Islet of Langerhans (tissue), 1 donor: ENCODE measurements at regions not wholly inside any gene's neighbourhood (a gene's known extent, or its start where the extent isn't known, plus 50 kb on each side); places are given as distances from the start of the nearest gene placed in this dataset.
"Not testable (repeated sequence)": the region's sequence is repeated elsewhere in the genome, so short reads cannot be mapped to it uniquely, and the experiment has no call there.

Experiments used
- FAIRE-seq: peaks from one replicate; lab custom pipeline; 2011; peaks lifted over from hg19 to GRCh38; lab: Jason Lieb, UNC

GRCh38 chr4:62523256-62523655 lies 1323.1 kb downstream of the ADGRL3 start:
- no peak for FAIRE-seq

DNA sequence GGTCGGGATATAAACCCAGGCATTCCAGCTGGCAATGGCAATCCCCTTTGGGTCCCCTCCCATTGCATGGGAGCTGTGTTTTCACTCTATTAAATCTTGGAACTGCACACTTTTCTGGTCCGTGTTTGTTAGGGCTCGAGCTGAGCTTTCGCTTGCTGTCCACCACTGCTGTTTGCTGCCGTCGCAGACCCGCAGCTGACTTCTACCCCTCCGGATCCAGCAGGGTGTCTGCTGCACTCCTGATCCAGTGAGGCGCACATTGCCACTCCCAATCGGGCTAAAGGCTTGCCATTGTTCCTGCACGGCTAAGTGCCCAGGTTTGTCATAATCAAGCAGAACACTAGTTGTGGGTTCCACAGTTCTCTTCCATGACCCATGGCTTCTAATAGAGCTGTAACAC lies 1322.1 kb downstream of the ADGRL3 start:
- no peak for FAIRE-seq

- FAIRE-seq = no peak
These were observed 1317.6 kb downstream of the ADGRL3 start for GRCh38 chr4:62517716-62518115.

DNA sequence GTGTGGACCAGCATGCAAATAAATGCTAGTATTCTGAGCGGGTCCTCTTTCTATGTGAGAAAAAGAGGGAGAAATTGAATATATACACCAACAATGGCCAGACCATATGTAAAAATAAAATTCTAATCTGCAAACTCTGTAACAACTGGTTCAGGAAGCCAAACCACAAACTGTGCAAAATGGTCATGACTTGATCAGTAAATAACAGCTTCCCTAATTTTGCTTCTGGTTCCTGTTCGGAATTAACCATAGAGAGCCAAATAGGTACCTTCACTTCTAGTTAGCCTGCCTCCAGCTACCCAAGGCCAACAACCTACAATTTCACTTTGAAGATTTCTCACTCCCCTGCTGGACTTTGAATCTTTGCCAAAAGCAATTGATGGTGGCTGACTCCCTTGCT lies 1313.2 kb downstream of the ADGRL3 start:
- FAIRE-seq = no peak

- no peak for FAIRE-seq
These were observed 1312.1 kb downstream of the ADGRL3 start for GRCh38 chr4:62512271-62512670.

DNA sequence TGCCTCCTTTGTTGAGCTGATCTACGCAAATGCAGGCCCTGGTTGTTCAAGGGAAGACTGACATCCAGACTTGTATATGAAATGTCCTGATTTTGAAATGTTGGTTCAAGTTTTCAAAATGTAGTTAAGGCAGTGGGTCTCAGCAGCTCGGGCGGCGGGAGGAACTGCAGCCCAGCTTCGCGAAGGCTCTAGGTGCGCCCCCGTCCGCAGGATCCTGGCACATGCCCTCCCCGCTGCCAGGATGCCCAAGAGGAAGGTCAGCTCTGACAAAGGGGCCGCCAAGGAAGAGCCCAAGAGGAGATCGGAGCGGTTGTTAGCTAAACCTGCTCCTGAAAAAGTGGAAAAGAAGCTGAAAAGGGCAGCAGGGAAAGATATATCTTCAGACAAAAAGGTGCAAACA lies 1310.1 kb downstream of the ADGRL3 start:
- no peak for FAIRE-seq

GRCh38 chr4:62500296-62500695 lies 1300.2 kb downstream of the ADGRL3 start:
- no peak for FAIRE-seq

DNA sequence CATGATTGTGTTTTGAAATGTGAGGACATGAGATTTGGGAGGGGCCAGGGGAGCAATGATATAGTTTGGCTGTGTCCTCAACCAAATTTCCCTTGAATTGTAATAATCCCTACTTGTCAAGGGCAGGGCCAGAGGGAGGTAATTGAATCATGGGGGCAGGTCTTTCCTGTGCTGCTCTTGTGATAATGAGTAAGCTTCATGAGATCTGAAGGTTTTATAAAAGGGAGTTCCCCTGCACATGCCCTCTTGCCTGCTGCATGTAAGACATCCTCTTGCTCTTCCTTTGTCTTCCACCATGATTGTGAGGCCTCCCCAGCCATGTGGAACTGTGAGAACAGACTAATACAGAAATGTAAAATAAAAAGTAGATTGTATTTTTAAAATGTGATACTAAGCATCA lies 1294.9 kb downstream of the ADGRL3 start:
- no peak for FAIRE-seq

- not testable (repeated sequence) for FAIRE-seq
These were observed 1291.6 kb downstream of the ADGRL3 start for GRCh38 chr4:62491756-62492155.

GRCh38 chr4:62490635-62491034 lies 1290.5 kb downstream of the ADGRL3 start:
- no peak for FAIRE-seq

- no peak for FAIRE-seq
These were observed 1286.9 kb downstream of the ADGRL3 start for GRCh38 chr4:62487016-62487415.

- no peak for FAIRE-seq
These were observed 1284.2 kb downstream of the ADGRL3 start for GRCh38 chr4:62484357-62484756.

DNA sequence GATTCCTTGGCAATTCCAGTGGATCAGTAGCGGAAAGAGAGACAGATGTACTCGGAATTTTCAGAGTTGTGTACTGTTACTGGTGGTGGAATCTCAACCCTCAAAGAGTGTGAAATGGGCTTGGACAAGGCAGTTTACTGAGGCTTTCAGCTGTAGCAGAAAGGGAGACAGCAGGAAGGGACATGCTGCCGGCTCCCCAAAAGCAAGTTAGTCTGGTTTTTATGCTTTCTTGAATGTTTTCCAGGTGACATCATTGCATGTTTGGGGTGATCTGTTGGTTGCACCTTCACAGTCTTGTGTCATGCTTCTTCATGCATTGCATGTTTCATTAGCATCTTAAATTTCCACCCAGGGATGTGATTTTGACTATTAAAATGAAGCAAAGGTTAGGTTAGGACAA lies 1282.2 kb downstream of the ADGRL3 start:
- no peak for FAIRE-seq

DNA sequence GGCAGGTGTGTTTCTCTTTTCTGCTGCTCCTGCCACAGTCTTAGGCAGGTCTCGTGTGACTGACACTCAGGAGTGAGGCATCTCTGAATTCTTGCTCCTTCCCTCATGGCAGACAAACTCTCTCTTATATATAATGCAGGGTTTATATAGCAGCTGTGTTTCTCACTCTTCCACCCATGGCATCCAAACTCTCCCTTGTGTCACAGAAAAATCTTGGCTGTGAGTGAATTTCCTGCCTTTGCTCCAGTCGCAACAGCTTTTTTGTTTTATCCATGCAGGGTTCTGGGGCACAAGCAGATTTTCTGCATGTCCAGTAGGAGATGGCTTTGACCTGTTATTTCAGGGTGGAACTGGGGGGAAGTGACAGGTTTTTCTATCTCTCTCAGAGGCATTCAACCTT lies 1275.5 kb downstream of the ADGRL3 start:
- no peak for FAIRE-seq

DNA sequence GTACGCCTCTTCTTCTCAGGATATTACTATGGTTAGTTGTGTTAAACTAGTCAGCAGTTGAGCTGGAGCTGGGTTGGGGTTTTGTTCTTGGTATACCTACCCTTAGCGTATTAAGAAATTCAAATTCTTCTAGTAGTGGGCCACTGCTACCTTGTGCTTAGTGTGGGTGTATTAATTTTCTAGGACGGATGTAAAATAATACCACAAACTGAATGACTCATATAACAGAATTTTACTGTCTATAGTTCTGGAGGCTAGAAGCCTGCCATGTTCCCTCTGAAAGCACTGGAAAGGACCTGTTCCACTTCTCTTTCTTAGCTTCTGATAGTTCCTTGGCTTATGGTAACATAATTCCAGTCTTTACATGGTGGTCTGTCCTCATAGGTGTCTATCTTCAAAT lies 1274.7 kb downstream of the ADGRL3 start:
- no peak for FAIRE-seq

GRCh38 chr4:62471021-62471420 lies 1270.9 kb downstream of the ADGRL3 start:
- no peak for FAIRE-seq

GRCh38 chr4:62470421-62470983 lies 1270.4 kb downstream of the ADGRL3 start:
- FAIRE-seq = no peak

GRCh38 chr4:62470020-62470419 lies 1269.9 kb downstream of the ADGRL3 start:
- no peak for FAIRE-seq

DNA sequence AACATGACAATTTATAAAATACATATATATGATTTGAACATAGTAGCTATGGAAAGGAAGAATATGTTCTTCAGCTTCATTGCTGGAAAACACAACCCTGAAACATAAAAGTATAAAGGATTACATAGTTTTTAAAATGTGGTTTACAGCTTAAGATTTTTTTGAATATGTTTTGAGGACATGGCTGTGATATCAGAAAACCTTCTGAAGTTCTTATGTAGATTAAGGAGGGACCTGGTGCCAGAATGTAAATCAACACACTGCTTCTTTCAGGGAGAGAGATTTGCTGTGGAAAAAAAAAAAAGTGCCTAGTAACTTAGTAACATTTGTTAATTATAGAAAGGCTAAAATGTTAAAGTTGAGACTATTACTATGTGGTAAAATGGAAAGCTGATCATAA lies 1261.8 kb downstream of the ADGRL3 start:
- no peak for FAIRE-seq

- no peak for FAIRE-seq
These were observed 1260.2 kb downstream of the ADGRL3 start for GRCh38 chr4:62460329-62460728.

GRCh38 chr4:62457356-62457755 lies 1257.2 kb downstream of the ADGRL3 start:
- FAIRE-seq = no peak

DNA sequence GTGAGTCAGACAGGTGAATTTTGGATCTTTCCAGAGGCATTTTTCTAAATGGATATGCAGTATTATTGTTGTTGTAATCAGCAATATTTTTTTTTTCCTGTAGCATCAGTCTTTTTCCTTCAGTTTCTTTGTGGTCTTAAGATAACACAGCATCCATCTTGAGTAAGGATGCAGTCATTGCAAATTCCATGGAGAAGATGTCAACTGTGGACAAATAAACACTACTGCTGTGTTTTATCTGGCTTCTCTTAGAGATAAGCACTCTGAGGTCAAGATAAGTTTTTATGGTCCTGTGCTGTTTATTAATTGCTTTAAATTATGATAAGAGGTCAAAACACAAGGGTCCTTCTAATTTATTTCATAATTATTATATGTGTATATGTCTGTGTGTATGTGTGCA lies 1255.7 kb downstream of the ADGRL3 start:
- no peak for FAIRE-seq

- no peak for FAIRE-seq
These were observed 1254.4 kb downstream of the ADGRL3 start for GRCh38 chr4:62454535-62454934.

DNA sequence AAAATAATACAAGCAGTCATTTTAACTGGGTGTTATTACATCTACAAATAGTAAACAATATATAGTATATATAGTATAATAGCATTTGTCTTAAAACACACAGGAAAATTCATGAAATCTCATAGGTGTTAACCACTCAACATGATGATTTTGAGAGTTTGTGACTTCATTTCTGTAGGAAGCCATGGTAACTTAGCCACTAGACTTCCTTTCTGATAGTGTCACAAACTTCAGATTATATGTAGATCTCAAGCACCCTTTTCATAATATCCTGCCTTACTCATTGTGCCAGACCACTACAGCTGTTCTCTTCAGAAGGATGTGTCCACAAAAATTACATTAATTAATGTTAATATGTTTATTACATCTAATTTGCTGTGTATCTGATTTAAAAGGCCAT lies 1250.6 kb downstream of the ADGRL3 start:
- FAIRE-seq = no peak

- no peak for FAIRE-seq
These were observed 1249.4 kb downstream of the ADGRL3 start for GRCh38 chr4:62449538-62449937.
